GM21381 (cell line): ENCODE measurements at regions not wholly inside any gene's neighbourhood (a gene's known extent, or its start where the extent isn't known, plus 50 kb on each side); places are given as distances from the start of the nearest gene placed in this dataset.
A peak's percentile ranks its signal among the peaks of the same experiment; 100 is the strongest.
"Not testable (repeated sequence)": the region's sequence is repeated elsewhere in the genome, so short reads cannot be mapped to it uniquely, and the experiment has no call there.

ENCODE experiments used
- ATAC-seq: cut with Tn5 transposase; IDR thresholded peaks from one replicate; pipeline ENCODE4 v1.9.1; 2021; ENCODE audit warnings: mild to moderate bottlenecking, moderate library complexity; ENCODE audit not compliant: unreplicated experiment

GRCh38 chr12:89230376-89231315 lies 121.7 kb downstream of the DUSP6 start:
- ATAC-seq, result no peak

- no peak for ATAC-seq
These were observed 123.8 kb downstream of the DUSP6 start for GRCh38 chr12:89228491-89228890.

- ATAC-seq, result no peak
These were observed 124.5 kb downstream of the DUSP6 start for GRCh38 chr12:89227774-89228173.

- peak; percentile 59 for ATAC-seq
These were observed 126.4 kb downstream of the DUSP6 start for GRCh38 chr12:89225808-89226411.

GRCh38 chr12:89225401-89225800 lies 126.9 kb downstream of the DUSP6 start:
- ATAC-seq, result peak; percentile 62

- ATAC-seq, result not testable (repeated sequence)
These were observed 129.7 kb downstream of the DUSP6 start for GRCh38 chr12:89222580-89222979.

- ATAC-seq, result no peak
These were observed 134.8 kb downstream of the DUSP6 start for GRCh38 chr12:89217472-89217871.

- ATAC-seq, result no peak
These were observed 135.9 kb downstream of the DUSP6 start for GRCh38 chr12:89216211-89216952.

- ATAC-seq, result no peak
These were observed 137.1 kb downstream of the DUSP6 start for GRCh38 chr12:89215196-89215595.

- ATAC-seq, result no peak
These were observed 138.6 kb downstream of the DUSP6 start for GRCh38 chr12:89213747-89214146.

- ATAC-seq, result no peak
These were observed 139.2 kb downstream of the DUSP6 start for GRCh38 chr12:89213139-89213538.

GRCh38 chr12:89212339-89212771 lies 139.9 kb downstream of the DUSP6 start:
- ATAC-seq, result no peak

GRCh38 chr12:89211456-89211855 lies 140.8 kb downstream of the DUSP6 start:
- ATAC-seq, result no peak

- no peak for ATAC-seq
These were observed 142.0 kb downstream of the DUSP6 start for GRCh38 chr12:89210277-89210676.

- no peak for ATAC-seq
These were observed 143.6 kb downstream of the DUSP6 start for GRCh38 chr12:89208661-89209096.

- no peak for ATAC-seq
These were observed 145.9 kb downstream of the DUSP6 start for GRCh38 chr12:89206390-89206789.

- no peak for ATAC-seq
These were observed 146.8 kb downstream of the DUSP6 start for GRCh38 chr12:89205517-89205916.

GRCh38 chr12:89203144-89203543 lies 149.2 kb downstream of the DUSP6 start:
- no peak for ATAC-seq

GRCh38 chr12:89200217-89200616 lies 152.1 kb downstream of the DUSP6 start:
- no peak for ATAC-seq

GRCh38 chr12:89195470-89195869 lies 156.8 kb downstream of the DUSP6 start:
- no peak for ATAC-seq

GRCh38 chr12:89194683-89195082 lies 157.6 kb downstream of the DUSP6 start:
- no peak for ATAC-seq
